ENCODE measurements at regions not wholly inside any gene's neighbourhood (a gene's known extent, or its start where the extent isn't known, plus 50 kb on each side); places are given as distances from the start of the nearest gene placed in this dataset.

- no peaks in the 10 kb centered on the region for H3K4me1 ChIP-seq
- intact Hi-C loops (cut with DNase I; ENCODE audit: low total_unique reads), result no loop called here
- no peaks in the 10 kb centered on the region for H3K36me3 ChIP-seq
- H3K27me3 ChIP-seq, result no peaks in the 10 kb centered on the region
- H3K4me3 ChIP-seq, result no peak overlapping the region
- DNase-seq (ENCODE audit: low spot score in 2 of 2), result no peak
- H3K27ac ChIP-seq, result no peak overlapping the region
- no peaks in the 10 kb centered on the region for H3K9me3 ChIP-seq
- TF ChIP-seq POLR2AphosphoS5 (IDR thresholded peaks at IDR 0.05) (no peak), CTCF (IDR thresholded peaks at IDR 0.05) (no peak)
These were observed 251.1 kb downstream of the INHBA start for GRCh38 chr7:41451826-41452225.

GRCh38 chr7:41449694-41450093, 253.2 kb downstream of the INHBA start:
- intact Hi-C loops (cut with DNase I; ENCODE audit: low total_unique reads), result no loop called here
- Histone ChIP-seq H3K4me3 (no peak overlapping the region), H3K9me3 (no peaks in the 10 kb centered on the region), H3K4me1 (no peaks in the 10 kb centered on the region), H3K27ac (no peak overlapping the region), H3K36me3 (no peaks in the 10 kb centered on the region), H3K27me3 (no peaks in the 10 kb centered on the region)
- TF ChIP-seq CTCF (IDR thresholded peaks at IDR 0.05) (no peak), POLR2A (IDR thresholded peaks at IDR 0.05) (no peak), POLR2AphosphoS5 (IDR thresholded peaks at IDR 0.05) (no peak)
- no peak for DNase-seq (ENCODE audit: low spot score in 2 of 2)

- no peak for DNase-seq (ENCODE audit: low spot score in 2 of 2)
- TF ChIP-seq POLR2AphosphoS5 (IDR thresholded peaks at IDR 0.05) (no peak), CTCF (IDR thresholded peaks at IDR 0.05) (no peak), POLR2A (IDR thresholded peaks at IDR 0.05) (no peak)
- Histone ChIP-seq H3K36me3 (no peaks in the 10 kb centered on the region), H3K9me3 (no peaks in the 10 kb centered on the region), H3K4me3 (no peak overlapping the region), H3K27me3 (no peaks in the 10 kb centered on the region), H3K4me1 (no peaks in the 10 kb centered on the region), H3K27ac (no peak overlapping the region)
- intact Hi-C loops (cut with DNase I; ENCODE audit: low total_unique reads), result no loop called here
These were observed 253.6 kb downstream of the INHBA start for GRCh38 chr7:41449286-41449685.

GRCh38 chr7:41448104-41448503, 254.8 kb downstream of the INHBA start:
- no peak overlapping the region for H3K4me3 ChIP-seq
- H3K4me1 ChIP-seq, result no peaks in the 10 kb centered on the region
- no peaks in the 10 kb centered on the region for H3K27me3 ChIP-seq
- no peaks in the 10 kb centered on the region for H3K36me3 ChIP-seq
- H3K27ac ChIP-seq, result no peak overlapping the region
- no peak for DNase-seq (ENCODE audit: low spot score in 2 of 2)
- TF ChIP-seq POLR2AphosphoS5 (IDR thresholded peaks at IDR 0.05), result no peak
- no peak for TF ChIP-seq POLR2A (IDR thresholded peaks at IDR 0.05)
- TF ChIP-seq CTCF (IDR thresholded peaks at IDR 0.05), result no peak
- no peaks in the 10 kb centered on the region for H3K9me3 ChIP-seq
- intact Hi-C loops (cut with DNase I; ENCODE audit: low total_unique reads), result no loop called here

GRCh38 chr7:41447450-41448042, 255.3 kb downstream of the INHBA start:
- Histone ChIP-seq H3K27ac (no peak overlapping the region), H3K36me3 (no peaks in the 10 kb centered on the region), H3K4me1 (no peaks in the 10 kb centered on the region), H3K9me3 (no peaks in the 10 kb centered on the region), H3K27me3 (no peaks in the 10 kb centered on the region), H3K4me3 (no peak overlapping the region)
- no peak for TF ChIP-seq POLR2AphosphoS5 (IDR thresholded peaks at IDR 0.05)
- no peak for TF ChIP-seq CTCF (IDR thresholded peaks at IDR 0.05)
- TF ChIP-seq POLR2A (IDR thresholded peaks at IDR 0.05), result no peak
- no peak for DNase-seq (ENCODE audit: low spot score in 2 of 2)
- intact Hi-C loops (cut with DNase I; ENCODE audit: low total_unique reads), result no loop called here

Measured in breast epithelium (tissue), 4 donors.